ENCODE measurements at regions not wholly inside any gene's neighbourhood (a gene's known extent, or its start where the extent isn't known, plus 50 kb on each side); places are given as distances from the start of the nearest gene placed in this dataset.

GRCh38 chr3:153001210-153002078, 160.6 kb upstream of the RAP2B start:
- 80% methylated on average over 4 of the region's 4 CpGs for WGBS (ENCODE audit: low lambda C conversion rate, missing lambda C conversion rate)
- Histone ChIP-seq H3K36me3 (replicated peaks; ENCODE audit: insufficient read depth, low read depth) (no peaks in the 10 kb centered on the region), H3K4me3 (no peak overlapping the region), H3K79me2 (no peaks in the 10 kb centered on the region), H3K4me1 (ENCODE audit: insufficient read depth) (no peaks in the 10 kb centered on the region), H3K9me2 (replicated peaks; ENCODE audit: insufficient read depth) (no peaks in the 10 kb centered on the region), H4K20me1 (ENCODE audit: insufficient read depth, poor library complexity, severe bottlenecking) (no peaks in the 10 kb centered on the region), H2AFZ (no peak overlapping the region), H3K4me2 (no peak overlapping the region), H3K9me3 (ENCODE audit: low read depth) (no peaks in the 10 kb centered on the region), H3K27ac (no peak overlapping the region), H3K27me3 (no peaks in the 10 kb centered on the region)
- TF ChIP-seq CTCF (IDR thresholded peaks at IDR 0.05; ENCODE audit: poor library complexity), result no peak
- TF ChIP-seq EZH2phosphoT487 (IDR thresholded peaks at IDR 0.05; ENCODE audit: low read depth, severe bottlenecking, unreplicated experiment), result no peak
- no peak for TF ChIP-seq EZH2 (IDR thresholded peaks at IDR 0.05; ENCODE audit: borderline replicate concordance)
- no peak for DNase-seq (ENCODE audit: low spot score)

- H3K36me3 ChIP-seq (replicated peaks; ENCODE audit: insufficient read depth, low read depth), result no peaks in the 10 kb centered on the region
- H3K4me2 ChIP-seq, result no peak overlapping the region
- WGBS (ENCODE audit: low lambda C conversion rate, missing lambda C conversion rate), result 84% methylated on average over 2 of the region's 2 CpGs
- no peaks in the 10 kb centered on the region for H3K9me3 ChIP-seq (ENCODE audit: low read depth)
- H2AFZ ChIP-seq, result no peak overlapping the region
- no peak for DNase-seq (ENCODE audit: low spot score)
- no peaks in the 10 kb centered on the region for H3K9me2 ChIP-seq (replicated peaks; ENCODE audit: insufficient read depth)
- no peak overlapping the region for H3K27ac ChIP-seq
- H3K4me3 ChIP-seq, result no peak overlapping the region
- TF ChIP-seq EZH2 (IDR thresholded peaks at IDR 0.05; ENCODE audit: borderline replicate concordance) (no peak), CTCF (IDR thresholded peaks at IDR 0.05; ENCODE audit: poor library complexity) (no peak), EZH2phosphoT487 (IDR thresholded peaks at IDR 0.05; ENCODE audit: low read depth, severe bottlenecking, unreplicated experiment) (no peak)
- H3K27me3 ChIP-seq, result no peaks in the 10 kb centered on the region
- no peaks in the 10 kb centered on the region for H3K79me2 ChIP-seq
- H4K20me1 ChIP-seq (ENCODE audit: insufficient read depth, poor library complexity, severe bottlenecking), result no peaks in the 10 kb centered on the region
- H3K4me1 ChIP-seq (ENCODE audit: insufficient read depth), result no peaks in the 10 kb centered on the region
Measured at GRCh38 chr3:153003441-153003840, 158.6 kb upstream of the RAP2B start.

- TF ChIP-seq EZH2 (IDR thresholded peaks at IDR 0.05; ENCODE audit: borderline replicate concordance) (no peak), EZH2phosphoT487 (IDR thresholded peaks at IDR 0.05; ENCODE audit: low read depth, severe bottlenecking, unreplicated experiment) (no peak), CTCF (IDR thresholded peaks at IDR 0.05; ENCODE audit: poor library complexity) (no peak)
- H3K9me3 ChIP-seq (ENCODE audit: low read depth), result no peaks in the 10 kb centered on the region
- no peaks in the 10 kb centered on the region for H3K9me2 ChIP-seq (replicated peaks; ENCODE audit: insufficient read depth)
- no peak for DNase-seq (ENCODE audit: low spot score)
- H2AFZ ChIP-seq, result no peak overlapping the region
- H3K4me2 ChIP-seq, result no peak overlapping the region
- H3K36me3 ChIP-seq (replicated peaks; ENCODE audit: insufficient read depth, low read depth), result no peaks in the 10 kb centered on the region
- no peak overlapping the region for H3K27ac ChIP-seq
- H4K20me1 ChIP-seq (ENCODE audit: insufficient read depth, poor library complexity, severe bottlenecking), result no peaks in the 10 kb centered on the region
- H3K27me3 ChIP-seq, result no peaks in the 10 kb centered on the region
- no peak overlapping the region for H3K4me3 ChIP-seq
- 90% methylated on average over 1 of the region's 1 CpG for WGBS (ENCODE audit: low lambda C conversion rate, missing lambda C conversion rate)
- H3K4me1 ChIP-seq (ENCODE audit: insufficient read depth), result no peaks in the 10 kb centered on the region
- no peaks in the 10 kb centered on the region for H3K79me2 ChIP-seq
Measured at GRCh38 chr3:153003862-153004261, 158.2 kb upstream of the RAP2B start.
